Loucy (cell line): ENCODE measurements at regions not wholly inside any gene's neighbourhood (a gene's known extent, or its start where the extent isn't known, plus 50 kb on each side); places are given as distances from the start of the nearest gene placed in this dataset.

Experiments used
- EZH2phosphoT487 ChIP-seq: fragments of 200-600 bp; IDR thresholded peaks from 2 replicates; pipeline ENCODE4 v1.6.1; 2018; ENCODE audit warnings: antibody characterized with exemption, mild to moderate bottlenecking, moderate library complexity, borderline replicate concordance
- TF ChIP-seq, protein P1 (sequence below): fragments of 200-600 bp; sonication (generic); conservative IDR thresholded peaks from 2 replicates; pipeline ENCODE4 v1.5.1; 2014; ENCODE audit warnings: mild to moderate bottlenecking, antibody characterized with exemption, low read length

GRCh38 chr15:39159833-39160232 lies 421.0 kb upstream of the THBS1 start:
- TF ChIP-seq, protein P1, sequence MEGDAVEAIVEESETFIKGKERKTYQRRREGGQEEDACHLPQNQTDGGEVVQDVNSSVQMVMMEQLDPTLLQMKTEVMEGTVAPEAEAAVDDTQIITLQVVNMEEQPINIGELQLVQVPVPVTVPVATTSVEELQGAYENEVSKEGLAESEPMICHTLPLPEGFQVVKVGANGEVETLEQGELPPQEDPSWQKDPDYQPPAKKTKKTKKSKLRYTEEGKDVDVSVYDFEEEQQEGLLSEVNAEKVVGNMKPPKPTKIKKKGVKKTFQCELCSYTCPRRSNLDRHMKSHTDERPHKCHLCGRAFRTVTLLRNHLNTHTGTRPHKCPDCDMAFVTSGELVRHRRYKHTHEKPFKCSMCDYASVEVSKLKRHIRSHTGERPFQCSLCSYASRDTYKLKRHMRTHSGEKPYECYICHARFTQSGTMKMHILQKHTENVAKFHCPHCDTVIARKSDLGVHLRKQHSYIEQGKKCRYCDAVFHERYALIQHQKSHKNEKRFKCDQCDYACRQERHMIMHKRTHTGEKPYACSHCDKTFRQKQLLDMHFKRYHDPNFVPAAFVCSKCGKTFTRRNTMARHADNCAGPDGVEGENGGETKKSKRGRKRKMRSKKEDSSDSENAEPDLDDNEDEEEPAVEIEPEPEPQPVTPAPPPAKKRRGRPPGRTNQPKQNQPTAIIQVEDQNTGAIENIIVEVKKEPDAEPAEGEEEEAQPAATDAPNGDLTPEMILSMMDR = no peak
- no peak for TF ChIP-seq EZH2phosphoT487
